Stimulated activated naive B cell treated with anti-CD40 and anti-IgM and Interleukin-4, amounts not matched to agents 10 μg/mL and 1 μg/mL and 100 μg/mL, for 72 hours (primary cell): ENCODE measurements at regions not wholly inside any gene's neighbourhood (a gene's known extent, or its start where the extent isn't known, plus 50 kb on each side); places are given as distances from the start of the nearest gene placed in this dataset.
"Not testable (repeated sequence)": the region's sequence is repeated elsewhere in the genome, so short reads cannot be mapped to it uniquely, and the experiment has no call there.

Source experiments
- ATAC-seq, 2 donors: fragments of 150-1000 bp; cut with Tn5 transposase; replicated peaks; 2 replicates each; pipeline ENCODE4 v1.10.0; 2021; ENCODE audit warnings: moderate library complexity in 1 of 2
- DNase-seq: peaks from one replicate; pipeline ENCODE4 v3.0.0; 2021
- H3K27ac Mint-ChIP-seq: one replicate; pipeline ENCODE4 v1.8.0; 2022; ENCODE audit warnings: mild to moderate bottlenecking, mixed read lengths
- H3K27me3 Mint-ChIP-seq, 2 donors: one replicate each; pipeline ENCODE4 v1.8.0; 2022; ENCODE audit warnings: mixed read lengths in 2 of 2
- H3K36me3 Mint-ChIP-seq, 2 donors: one replicate each; pipeline ENCODE4 v1.8.0; 2022; ENCODE audit warnings: mixed read lengths in 2 of 2, mild to moderate bottlenecking in 1 of 2
- H3K4me1 Mint-ChIP-seq, 2 donors: one replicate each; pipeline ENCODE4 v1.8.0; 2022; ENCODE audit warnings: mixed read lengths in 2 of 2, mild to moderate bottlenecking in 1 of 2
- H3K4me3 Mint-ChIP-seq, 2 donors: one replicate each; pipeline ENCODE4 v1.8.0; 2022; ENCODE audit warnings: mild to moderate bottlenecking in 2 of 2, mixed read lengths in 2 of 2, moderate library complexity in 1 of 2
- H3K9me3 Mint-ChIP-seq, 2 donors: one replicate each; pipeline ENCODE4 v1.8.0; 2022; ENCODE audit warnings: mixed read lengths in 2 of 2, mild to moderate bottlenecking in 1 of 2

DNA sequence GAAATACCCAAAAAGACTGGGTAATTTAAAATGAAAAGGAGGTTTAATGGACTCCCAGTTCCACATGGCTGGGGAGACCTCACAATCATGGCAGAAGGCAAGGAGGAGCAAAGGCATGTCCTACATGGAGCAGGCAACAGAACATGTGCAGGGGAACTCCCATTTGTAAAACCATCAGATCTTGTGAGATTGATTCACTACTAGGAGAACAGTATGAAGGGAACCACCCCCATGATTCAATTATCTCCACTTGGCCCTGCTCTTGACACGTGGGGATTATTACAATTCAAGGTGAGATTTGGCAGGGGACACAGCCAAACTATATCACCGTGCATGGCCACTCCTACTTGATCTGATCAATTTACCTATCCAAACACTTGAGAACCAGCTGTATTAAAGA is 131.5 kb upstream of the LDB2 start:
- H3K4me1 Mint-ChIP-seq: no peaks in the 10 kb centered on the region
- DNase-seq (no peak), ATAC-seq (no peak)

DNA sequence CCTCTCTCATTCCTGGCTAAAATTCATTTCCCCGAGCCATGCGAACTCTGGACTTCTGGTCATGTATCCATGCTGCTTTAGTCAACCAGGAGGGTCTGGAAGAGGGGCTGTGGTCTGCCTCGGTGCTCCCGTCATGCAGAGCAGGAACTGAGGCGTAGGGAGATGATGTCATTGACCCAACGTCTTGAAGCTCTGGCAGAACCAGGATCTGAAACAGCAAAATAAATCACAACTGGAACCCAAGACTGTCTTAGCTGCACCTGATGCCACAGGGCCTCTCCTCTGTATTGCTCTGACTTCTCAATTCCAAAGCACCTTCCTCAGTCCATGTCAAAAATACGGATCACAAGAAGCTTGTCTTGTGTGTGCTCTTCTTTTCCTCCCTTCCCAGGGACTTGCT is 131.0 kb upstream of the LDB2 start:
- DNase-seq (no peak), ATAC-seq (no peak)
- Mint-ChIP-seq H3K27me3 (no peaks in the 10 kb centered on the region), H3K4me1 (no peaks in the 10 kb centered on the region), H3K4me3 (no peak overlapping the region), H3K36me3 (no peaks in the 10 kb centered on the region), H3K9me3 (peaks cover 0 to 4% of the 10 kb centered on the region in 2 donors), H3K27ac (no peak overlapping the region)

More for the DNA sequence above, 131.5 kb upstream of the LDB2 start:
- Mint-ChIP-seq H3K4me3 (no peak overlapping the region), H3K36me3 (no peaks in the 10 kb centered on the region), H3K27me3 (no peaks in the 10 kb centered on the region), H3K27ac (no peak overlapping the region), H3K9me3 (peaks cover 0 to 5% of the 10 kb centered on the region in 2 donors)

DNA sequence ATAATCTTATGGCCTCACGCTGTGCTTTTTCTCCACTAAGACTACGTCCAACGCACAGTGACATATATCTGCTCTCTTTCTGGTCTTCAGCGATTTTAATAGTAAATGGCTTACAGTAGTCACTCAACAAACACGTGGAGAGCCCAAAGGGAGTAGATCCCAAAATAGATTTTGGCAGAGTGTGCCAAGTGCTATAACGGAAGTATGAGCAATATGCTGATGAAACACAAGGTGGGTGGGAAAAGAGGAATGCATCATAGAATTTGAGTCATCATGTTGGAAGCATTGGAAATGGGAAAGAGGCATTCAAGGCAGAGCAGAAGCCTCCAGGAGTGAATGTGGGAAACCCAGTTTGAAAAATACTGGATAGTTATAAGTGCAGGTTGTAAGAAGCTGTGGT is 129.1 kb upstream of the LDB2 start:
- ATAC-seq: no peak
- no peak for DNase-seq

DNA sequence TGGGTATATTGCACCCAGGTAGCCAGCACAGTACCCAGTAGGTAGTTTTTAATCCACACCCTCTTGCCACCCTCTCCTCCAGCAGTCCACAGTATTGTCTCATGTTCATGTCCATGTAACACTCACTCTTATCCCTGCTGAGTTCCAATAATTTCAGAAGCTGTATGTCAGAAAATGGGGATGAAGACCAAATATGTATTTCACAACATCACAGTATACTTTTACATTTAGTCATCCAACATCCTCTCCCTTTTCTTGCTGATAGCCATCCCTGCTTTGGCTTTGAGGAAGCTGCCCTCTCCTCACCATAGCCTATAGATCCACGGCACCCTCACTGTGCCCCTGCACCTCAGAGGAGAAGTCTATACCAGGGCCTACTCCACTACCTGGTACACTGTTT is 126.0 kb upstream of the LDB2 start:
- H3K27ac Mint-ChIP-seq: no peak overlapping the region
- H3K27me3 Mint-ChIP-seq: peaks cover 0 to 4% of the 10 kb centered on the region in 2 donors
- peaks cover 0 to 4% of the 10 kb centered on the region in 2 donors for H3K9me3 Mint-ChIP-seq
- no peaks in the 10 kb centered on the region for H3K36me3 Mint-ChIP-seq
- no peak for ATAC-seq
- H3K4me3 Mint-ChIP-seq: no peak overlapping the region
- H3K4me1 Mint-ChIP-seq: no peaks in the 10 kb centered on the region
- DNase-seq: no peak

More for the DNA sequence above, 129.1 kb upstream of the LDB2 start:
- Mint-ChIP-seq H3K27ac (no peak overlapping the region), H3K4me3 (no peak overlapping the region), H3K4me1 (no peaks in the 10 kb centered on the region), H3K36me3 (no peaks in the 10 kb centered on the region), H3K9me3 (peaks cover 4% of the 10 kb centered on the region in 2 donors), H3K27me3 (no peaks in the 10 kb centered on the region)

DNA sequence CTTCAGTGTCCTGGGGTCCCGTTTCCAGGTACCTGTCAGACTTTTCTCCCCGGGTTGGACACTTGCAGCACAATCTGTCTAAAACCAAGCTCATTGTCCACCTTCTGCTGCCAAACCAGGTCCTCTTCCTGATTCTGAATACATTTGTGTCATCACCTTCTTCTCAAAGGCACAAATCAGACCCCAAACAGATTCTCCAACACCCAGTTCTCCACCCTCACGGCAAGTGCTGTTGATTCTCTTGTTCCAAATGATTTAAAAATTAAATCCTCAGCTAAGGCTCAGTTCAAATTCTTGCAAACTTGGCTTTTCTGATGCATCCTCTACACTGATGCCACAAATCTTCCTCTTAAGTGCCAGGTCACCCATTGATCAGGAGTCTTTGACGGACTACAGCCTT is 122.5 kb upstream of the LDB2 start:
- no peak overlapping the region for H3K27ac Mint-ChIP-seq
- no peaks in the 10 kb centered on the region for H3K36me3 Mint-ChIP-seq
- ATAC-seq: no peak
- no peak for DNase-seq
- no peaks in the 10 kb centered on the region for H3K4me1 Mint-ChIP-seq
- peaks cover 0 to 4% of the 10 kb centered on the region in 2 donors for H3K9me3 Mint-ChIP-seq
- no peak overlapping the region for H3K4me3 Mint-ChIP-seq
- H3K27me3 Mint-ChIP-seq: peaks cover 0 to 4% of the 10 kb centered on the region in 2 donors

DNA sequence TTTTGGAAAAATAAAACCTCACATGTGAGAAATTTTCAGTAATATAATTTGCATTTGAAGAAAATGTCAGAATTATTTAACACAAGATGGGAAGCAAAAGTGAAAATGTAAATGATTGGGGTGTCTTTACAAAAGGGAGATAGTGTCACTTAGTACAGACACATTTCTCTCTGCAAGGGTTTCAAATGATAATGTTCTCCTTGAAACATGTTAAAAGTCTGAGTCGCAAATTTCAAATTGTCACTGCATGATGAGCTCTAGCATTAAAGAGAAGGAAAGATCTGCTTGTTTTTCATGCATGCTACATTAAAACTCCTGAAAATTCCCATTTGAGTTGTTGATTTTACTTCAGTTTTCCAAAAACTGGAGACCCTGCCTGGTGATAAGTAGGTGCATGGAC is 122.0 kb upstream of the LDB2 start:
- H3K4me3 Mint-ChIP-seq: no peak overlapping the region
- DNase-seq: no peak
- peaks cover 0 to 4% of the 10 kb centered on the region in 2 donors for H3K27me3 Mint-ChIP-seq
- H3K27ac Mint-ChIP-seq: no peak overlapping the region
- H3K9me3 Mint-ChIP-seq: peaks cover 0 to 4% of the 10 kb centered on the region in 2 donors
- ATAC-seq: no peak
- H3K4me1 Mint-ChIP-seq: no peaks in the 10 kb centered on the region
- no peaks in the 10 kb centered on the region for H3K36me3 Mint-ChIP-seq

DNA sequence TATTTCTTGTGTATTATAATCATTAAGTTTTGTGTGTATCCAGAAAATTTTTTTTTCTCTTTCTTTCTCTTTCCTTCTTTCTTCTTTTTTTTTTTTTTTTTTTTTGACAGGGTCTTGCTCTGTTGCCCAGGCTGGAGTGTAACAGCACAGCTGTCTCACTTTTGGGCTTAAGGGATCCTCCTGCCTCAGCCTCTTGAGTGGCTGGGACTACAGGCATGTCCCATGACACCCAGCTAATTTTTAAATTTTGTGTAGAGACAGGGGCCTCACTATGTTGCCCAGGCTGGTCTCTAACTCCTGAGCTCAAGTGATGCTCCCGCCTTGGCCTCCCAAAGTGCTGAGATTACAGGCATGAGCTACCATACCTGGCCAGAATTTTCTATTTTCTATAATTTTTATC is 120.2 kb upstream of the LDB2 start:
- not testable (repeated sequence) for ATAC-seq, H3K9me3 Mint-ChIP-seq, H3K4me1 Mint-ChIP-seq, H3K27ac Mint-ChIP-seq, DNase-seq, H3K36me3 Mint-ChIP-seq, H3K27me3 Mint-ChIP-seq, H3K4me3 Mint-ChIP-seq

DNA sequence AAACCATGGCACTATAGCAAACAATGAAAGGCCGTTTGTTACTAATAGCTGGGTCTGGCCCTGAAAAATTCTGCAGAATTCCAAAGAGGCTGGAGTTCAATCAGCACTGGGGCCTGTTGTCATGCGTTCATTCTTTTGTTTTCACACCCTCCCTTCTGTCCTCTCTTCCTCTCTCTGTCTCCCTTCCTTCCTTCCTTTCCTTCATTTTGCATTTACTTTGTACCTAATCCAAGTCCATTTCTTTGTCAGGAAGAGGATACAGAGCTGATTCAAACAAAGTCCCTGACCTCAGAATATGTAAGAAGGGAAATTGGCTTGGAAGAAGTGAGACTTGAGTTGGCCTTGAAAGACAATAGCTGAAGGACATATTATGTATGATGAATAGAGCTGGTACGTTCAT is 119.6 kb upstream of the LDB2 start:
- Mint-ChIP-seq H3K36me3 (no peaks in the 10 kb centered on the region), H3K27me3 (peaks cover 0 to 4% of the 10 kb centered on the region in 2 donors), H3K9me3 (peaks cover 1 to 4% of the 10 kb centered on the region in 2 donors), H3K4me3 (no peak overlapping the region), H3K4me1 (no peaks in the 10 kb centered on the region), H3K27ac (no peak overlapping the region)
- ATAC-seq (no peak), DNase-seq (no peak)

DNA sequence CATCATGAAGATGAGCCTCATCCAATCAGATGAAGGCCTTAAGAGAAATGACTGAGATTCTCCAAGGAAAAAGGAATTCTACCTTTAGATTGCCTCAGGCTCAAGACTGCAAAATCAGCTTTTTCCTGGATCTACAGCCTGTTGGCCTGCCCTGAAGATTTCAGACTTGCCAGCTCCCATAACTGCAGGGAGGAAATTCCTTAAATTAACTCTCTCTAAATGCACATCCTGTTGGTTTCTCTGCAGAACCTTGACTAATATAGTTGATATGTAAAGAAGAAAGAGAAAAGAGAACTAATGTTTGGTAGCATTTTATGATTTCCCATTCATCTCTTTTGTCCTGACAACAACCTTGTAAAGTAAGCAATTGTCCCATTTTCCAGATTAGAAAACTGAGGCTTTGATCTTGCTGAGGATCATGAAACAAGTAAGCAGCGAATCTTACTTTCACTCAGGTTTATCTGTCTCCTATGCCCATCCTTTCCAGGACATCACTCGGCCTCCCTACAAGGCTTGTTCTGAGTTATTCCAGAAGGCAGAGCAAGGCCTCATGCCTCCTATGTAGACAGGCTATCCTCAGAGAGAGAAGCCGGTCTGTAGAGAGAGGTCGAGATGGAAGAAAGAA is 115.0 kb upstream of the LDB2 start:
- H3K9me3 Mint-ChIP-seq: peaks cover 0 to 1% of the 10 kb centered on the region in 2 donors
- no peaks in the 10 kb centered on the region for H3K27me3 Mint-ChIP-seq
- H3K4me3 Mint-ChIP-seq: no peak overlapping the region
- no peak for DNase-seq
- H3K4me1 Mint-ChIP-seq: no peaks in the 10 kb centered on the region
- no peak overlapping the region for H3K27ac Mint-ChIP-seq
- H3K36me3 Mint-ChIP-seq: no peaks in the 10 kb centered on the region
- ATAC-seq: no peak

DNA sequence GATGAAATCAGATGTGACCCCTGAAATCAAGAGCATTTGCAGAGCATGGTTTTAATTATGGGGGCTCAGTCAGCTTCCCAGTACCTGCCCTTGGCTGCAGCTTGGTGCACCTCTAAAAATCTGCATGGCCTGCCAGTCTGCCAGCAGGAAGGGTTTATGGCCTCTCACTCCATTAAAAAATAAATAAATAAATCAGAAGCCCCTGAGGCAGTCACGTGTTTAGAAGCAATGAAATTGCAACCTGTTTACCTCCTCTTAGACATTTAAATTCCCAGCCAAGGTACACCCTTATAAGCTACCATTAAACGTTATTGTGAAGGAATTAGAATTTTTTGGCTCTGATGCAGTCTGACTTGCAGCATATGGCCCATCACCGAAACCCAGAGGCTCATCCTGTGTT is 114.0 kb upstream of the LDB2 start:
- Mint-ChIP-seq H3K27ac (no peak overlapping the region), H3K4me3 (no peak overlapping the region), H3K4me1 (no peaks in the 10 kb centered on the region), H3K36me3 (no peaks in the 10 kb centered on the region), H3K27me3 (no peaks in the 10 kb centered on the region), H3K9me3 (peaks cover 0 to 1% of the 10 kb centered on the region in 2 donors)
- no peak for DNase-seq
- no peak for ATAC-seq

DNA sequence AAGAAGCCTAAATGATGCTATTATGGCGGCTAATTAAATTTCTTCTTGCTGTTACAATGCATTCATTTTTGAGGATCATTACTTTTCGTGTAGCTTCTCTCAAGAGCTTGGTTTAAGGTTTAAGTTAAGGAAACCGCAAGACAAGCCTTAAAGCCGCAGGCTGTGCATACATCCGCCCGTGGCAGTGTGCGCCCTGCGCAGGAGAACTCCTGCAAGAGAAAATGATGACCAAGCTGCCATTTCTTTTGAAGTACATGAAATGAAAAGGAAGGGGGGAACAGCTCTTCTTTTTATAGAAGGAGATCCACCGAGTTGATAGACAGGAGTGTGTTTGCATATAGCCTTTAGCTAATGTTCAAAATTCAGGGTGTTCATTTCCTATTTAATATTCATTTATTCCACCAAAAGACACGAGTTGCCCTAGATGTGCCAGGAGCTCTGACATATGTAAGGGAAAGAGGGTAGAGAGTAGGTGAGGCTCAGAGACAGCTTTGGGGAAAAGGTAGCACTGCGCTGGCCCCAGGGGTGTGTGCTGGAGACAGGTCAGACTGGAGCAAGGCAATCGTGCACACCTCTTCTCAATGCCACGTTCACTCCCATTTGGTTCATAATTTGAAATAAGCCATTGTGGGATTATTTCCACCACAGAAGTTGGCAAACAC is 112.1 kb upstream of the LDB2 start:
- no peak overlapping the region for H3K4me3 Mint-ChIP-seq
- ATAC-seq: no peak
- no peaks in the 10 kb centered on the region for H3K4me1 Mint-ChIP-seq
- no peaks in the 10 kb centered on the region for H3K36me3 Mint-ChIP-seq
- no peak for DNase-seq
- H3K9me3 Mint-ChIP-seq: peaks cover 0 to 1% of the 10 kb centered on the region in 2 donors
- no peaks in the 10 kb centered on the region for H3K27me3 Mint-ChIP-seq
- no peak overlapping the region for H3K27ac Mint-ChIP-seq

DNA sequence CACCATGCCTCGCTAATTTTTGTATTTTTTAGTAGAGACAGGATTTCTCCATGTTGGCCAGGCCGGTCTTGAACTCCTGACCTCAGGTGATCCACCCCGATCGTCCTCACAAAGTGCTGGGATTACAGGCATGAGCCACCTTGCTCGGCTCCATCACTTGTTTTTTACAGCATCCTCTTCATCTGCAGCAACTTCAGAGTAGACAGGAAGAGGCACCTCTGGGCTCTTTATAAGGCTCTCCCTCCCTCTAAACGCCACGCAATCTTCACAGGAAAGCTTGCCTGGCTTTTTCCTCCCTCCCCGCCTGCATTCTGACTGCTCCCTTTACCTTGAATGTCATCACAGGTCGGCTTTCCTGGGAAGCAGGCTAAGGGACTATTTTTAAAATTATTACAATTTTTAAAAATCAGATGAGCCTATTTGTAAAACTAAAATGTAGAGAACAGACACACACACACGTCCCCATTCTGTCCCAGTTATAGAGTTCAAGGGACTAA is 111.5 kb upstream of the LDB2 start:
- no peak overlapping the region for H3K4me3 Mint-ChIP-seq
- no peak for ATAC-seq

DNA sequence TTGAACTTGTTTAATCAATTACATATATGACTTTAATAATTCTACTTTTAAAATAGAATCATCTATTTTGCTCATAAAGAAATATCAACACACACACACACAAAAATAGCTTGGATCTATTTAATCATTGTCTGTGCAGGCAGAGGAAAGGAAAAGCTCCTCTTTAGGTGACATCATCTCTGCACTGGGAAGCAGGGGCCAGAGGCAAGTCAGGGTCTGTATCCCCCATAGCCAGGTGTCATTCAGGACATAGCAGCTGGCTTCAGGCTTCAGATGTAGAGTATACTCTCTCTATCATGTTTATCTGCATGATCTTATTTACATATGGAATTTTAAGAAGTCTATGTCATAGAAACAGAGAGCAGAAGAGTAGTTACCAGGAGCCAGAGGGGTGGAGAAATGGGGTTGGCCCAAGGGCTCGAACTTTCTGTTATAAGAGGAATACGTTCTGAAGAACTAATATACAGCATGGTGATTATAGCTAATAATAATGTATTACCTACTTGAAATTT is 110.4 kb upstream of the LDB2 start:
- ATAC-seq: no peak

More for the DNA sequence above, 111.5 kb upstream of the LDB2 start:
- Mint-ChIP-seq H3K9me3 (peaks cover 0 to 1% of the 10 kb centered on the region in 2 donors), H3K27me3 (no peaks in the 10 kb centered on the region), H3K36me3 (no peaks in the 10 kb centered on the region), H3K4me1 (no peaks in the 10 kb centered on the region), H3K27ac (no peak overlapping the region)
- no peak for DNase-seq

DNA sequence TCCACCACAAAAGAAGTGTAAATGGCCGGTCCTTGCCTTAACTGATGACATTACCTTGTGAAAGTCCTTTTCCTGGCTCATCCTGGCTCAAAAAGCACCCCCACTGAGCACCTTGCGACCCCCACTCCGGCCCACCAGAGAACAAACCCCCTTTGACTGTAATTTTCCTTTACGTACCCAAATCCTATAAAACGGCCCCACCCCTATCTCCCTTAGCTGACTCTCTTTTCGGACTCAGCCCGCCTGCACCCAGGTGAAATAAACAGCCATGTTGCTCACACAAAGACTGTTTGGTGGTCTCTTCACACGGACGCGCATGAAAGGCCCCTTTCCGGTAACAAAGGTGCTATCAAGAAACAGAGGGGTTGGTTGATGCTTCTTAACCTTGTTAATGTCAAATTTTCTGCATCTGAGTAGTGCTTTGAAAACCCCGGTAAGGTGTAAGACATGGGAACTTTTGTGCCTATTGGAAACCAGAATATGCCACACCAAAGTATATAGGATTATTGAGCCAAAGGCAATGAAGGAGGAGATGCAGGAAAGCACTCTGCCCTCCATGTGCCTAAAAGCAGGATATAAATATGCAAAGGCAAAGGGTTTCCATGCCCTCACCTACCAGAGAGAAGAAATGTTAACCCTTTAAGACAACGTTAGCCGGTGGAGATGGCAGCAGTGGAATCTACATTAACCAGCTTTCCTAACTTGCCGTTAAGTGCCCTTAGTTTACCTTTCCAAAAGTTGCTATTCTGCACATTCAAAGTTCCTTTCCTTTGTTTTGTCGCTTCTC is 105.4 kb upstream of the LDB2 start:
- H3K36me3 Mint-ChIP-seq, ATAC-seq, DNase-seq, H3K9me3 Mint-ChIP-seq, H3K4me1 Mint-ChIP-seq, H3K27me3 Mint-ChIP-seq, H3K27ac Mint-ChIP-seq, H3K4me3 Mint-ChIP-seq: not testable (repeated sequence)

More for the DNA sequence above, 110.4 kb upstream of the LDB2 start:
- no peaks in the 10 kb centered on the region for H3K4me1 Mint-ChIP-seq
- H3K27ac Mint-ChIP-seq: no peak overlapping the region
- H3K36me3 Mint-ChIP-seq: no peaks in the 10 kb centered on the region
- H3K4me3 Mint-ChIP-seq: no peak overlapping the region
- DNase-seq: no peak
- H3K9me3 Mint-ChIP-seq: no peaks in the 10 kb centered on the region
- H3K27me3 Mint-ChIP-seq: no peaks in the 10 kb centered on the region
